BLaER1 treated with 17β-estradiol and CSF1 and Interleukin-3, amounts not matched to agents 10 nM and 100 nM (cell line): ENCODE measurements at regions not wholly inside any gene's neighbourhood (a gene's known extent, or its start where the extent isn't known, plus 50 kb on each side); places are given as distances from the start of the nearest gene placed in this dataset.

Experiments used
- H3K27ac ChIP-seq, 11 experiments: shearing (Covaris generic); formaldehyde crosslinking; 2 replicates each; pipeline ENCODE4 v1.8.1; 2022
- H3K27me3 ChIP-seq, 11 experiments: shearing (Covaris generic); formaldehyde crosslinking; 2 replicates each; pipeline ENCODE4 v1.8.1; 2022
- H3K36me3 ChIP-seq, 11 experiments: shearing (Covaris generic); formaldehyde crosslinking; 2 replicates each; pipeline ENCODE4 v1.8.1; 2022
- H3K4me1 ChIP-seq, 10 experiments: shearing (Covaris generic); formaldehyde crosslinking; 2 replicates each; pipeline ENCODE4 v1.8.1; 2022
- H3K4me2 ChIP-seq, 11 experiments: shearing (Covaris generic); formaldehyde crosslinking; 2 replicates each; pipeline ENCODE4 v1.8.1; 2022
- H3K4me3 ChIP-seq, 10 experiments: shearing (Covaris generic); formaldehyde crosslinking; 2 replicates each; pipeline ENCODE4 v1.8.1; 2022
- H3K9ac ChIP-seq, 11 experiments: shearing (Covaris generic); formaldehyde crosslinking; 2 replicates each; pipeline ENCODE4 v1.8.1; 2022
- H3K9me3 ChIP-seq, 11 experiments: shearing (Covaris generic); formaldehyde crosslinking; replicated peaks in 1 of 11; 2 replicates each; pipeline ENCODE4 v1.8.1; 2022
- H4K20me1 ChIP-seq, 11 experiments: shearing (Covaris generic); formaldehyde crosslinking; 2 replicates each; pipeline ENCODE4 v1.8.1; 2022
- Cebpa-rat ChIP-seq, 11 experiments: shearing (Covaris generic); IDR thresholded peaks; 2 replicates each; pipeline ENCODE4 v1.8.1; 2022

DNA sequence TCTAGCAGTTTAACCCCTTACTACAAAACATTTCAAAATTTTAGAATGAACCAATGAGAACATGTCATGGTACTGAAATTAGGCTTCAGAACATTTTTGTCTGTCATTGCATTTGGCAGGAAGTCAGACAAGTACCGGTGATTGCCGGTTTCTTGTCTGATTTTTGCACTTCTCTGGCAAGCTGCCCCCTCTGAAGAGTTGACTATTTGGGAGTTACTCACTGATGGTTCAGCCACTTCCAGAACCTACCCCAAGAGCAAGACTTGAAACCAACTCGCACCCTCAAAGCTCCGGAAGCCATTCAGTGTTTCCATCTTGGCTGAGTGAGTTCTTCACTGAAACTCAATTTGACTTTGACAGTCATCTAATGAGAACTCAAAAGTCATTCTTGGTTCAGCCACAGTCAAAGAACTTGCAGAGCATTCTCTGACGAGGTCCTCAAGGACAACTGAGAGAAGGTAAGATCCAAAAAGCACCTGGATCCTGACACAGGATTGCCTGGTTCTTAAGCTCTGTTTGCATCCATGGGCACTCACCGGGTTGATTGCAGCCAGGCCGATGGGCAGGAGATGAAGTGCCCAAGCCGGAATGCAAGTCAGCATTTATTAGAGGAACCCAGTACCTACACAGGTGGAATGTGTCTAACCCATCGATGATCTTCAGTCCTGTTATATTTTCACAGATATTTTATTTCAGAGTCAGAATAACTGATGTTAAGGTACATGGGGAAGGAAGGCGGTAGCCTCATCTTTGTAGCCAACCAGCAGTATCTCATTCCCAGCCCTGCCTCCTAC, 93.6 kb downstream of the USP22 start:
- Histone ChIP-seq H3K4me1 (no peaks in the 10 kb centered on the region), H3K27me3 (no peaks in the 10 kb centered on the region), H3K27ac (no peak overlapping the region), H3K9ac (no peak overlapping the region), H4K20me1 (no peaks in the 10 kb centered on the region), H3K9me3 (no peaks in the 10 kb centered on the region), H3K4me3 (no peak overlapping the region), H3K36me3 (no peaks in the 10 kb centered on the region), H3K4me2 (no peak overlapping the region)
- no peak for TF ChIP-seq Cebpa-rat (IDR thresholded peaks at IDR 0.05)
